Anterior cingulate cortex (tissue), 58 donors: ENCODE measurements at regions not wholly inside any gene's neighbourhood (a gene's known extent, or its start where the extent isn't known, plus 50 kb on each side); places are given as distances from the start of the nearest gene placed in this dataset.
"Not testable (repeated sequence)": the region's sequence is repeated elsewhere in the genome, so short reads cannot be mapped to it uniquely, and the experiment has no call there.

Experiments used
- DNase-seq, 58 donors: peaks; one replicate each; lab custom pipeline; 2025; lab: John Stamatoyannopoulos, UW

DNA sequence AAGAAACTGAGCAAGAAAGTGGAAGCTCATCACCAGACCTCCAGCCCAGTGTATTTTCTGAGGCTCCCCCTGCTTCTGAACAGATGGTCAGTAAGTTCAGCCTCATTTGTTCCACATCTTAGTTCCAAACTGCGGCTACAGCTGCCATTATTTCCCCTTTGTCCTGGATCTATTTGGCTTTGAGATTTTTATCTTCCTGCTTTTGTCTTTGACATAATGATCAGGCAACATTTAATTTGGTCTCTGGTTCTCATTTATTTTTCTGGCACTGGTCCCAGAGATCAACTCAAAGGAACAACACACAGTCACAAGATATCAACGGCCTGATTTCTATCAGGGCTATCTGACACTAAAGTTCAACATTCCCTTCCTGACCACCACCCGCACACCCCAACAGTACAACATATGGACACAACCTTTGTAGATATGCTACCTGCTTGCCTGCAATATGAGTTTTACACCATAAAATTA, 137.5 kb downstream of the FAM76B start:
- DNase-seq = no peak

DNA sequence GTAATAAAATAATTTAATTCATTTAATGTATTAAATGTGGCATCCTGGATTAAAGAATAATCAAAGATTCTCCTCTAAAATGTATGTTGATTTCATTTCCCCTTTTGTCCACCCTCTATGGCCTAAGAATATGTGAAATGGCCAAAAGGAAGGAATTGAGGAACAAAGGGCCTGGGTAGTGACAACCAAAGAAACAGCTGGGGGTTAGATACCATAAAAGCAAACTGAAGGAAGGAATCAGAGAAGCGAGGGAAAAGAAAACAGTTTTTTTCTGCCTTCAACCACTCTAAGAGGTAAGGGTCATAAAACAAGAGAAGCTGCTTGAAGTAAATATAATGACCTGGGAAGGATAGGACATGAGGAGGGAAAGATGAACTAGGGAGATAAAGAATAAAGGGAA, 139.3 kb downstream of the FAM76B start:
- DNase-seq = no peak

- DNase-seq = no peak
These were observed 141.7 kb downstream of the FAM76B start for GRCh38 chr11:95647871-95648270.

GRCh38 chr11:95647355-95647754, 142.2 kb downstream of the FAM76B start:
- DNase-seq = no peak

DNA sequence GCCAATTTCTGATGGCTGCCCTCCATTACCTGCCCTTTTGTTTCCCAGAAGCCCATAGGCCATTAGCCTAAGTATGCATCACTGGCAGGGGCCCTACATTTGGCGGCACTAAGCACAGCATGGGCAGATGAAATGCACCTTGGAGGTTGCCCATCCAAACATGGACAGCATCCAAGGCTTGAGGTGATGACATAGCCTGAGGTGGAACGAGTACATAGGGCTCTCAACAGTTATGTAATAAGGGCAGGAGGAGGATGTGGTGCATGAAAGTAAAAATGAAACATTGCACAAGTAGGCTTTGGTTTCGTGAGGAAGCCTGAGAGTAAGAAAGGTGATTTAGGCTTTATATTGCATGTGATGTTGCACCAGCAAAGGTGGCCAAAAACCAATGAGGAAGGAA, 148.1 kb downstream of the FAM76B start:
- DNase-seq = no peak

- no peak for DNase-seq
These were observed 151.1 kb downstream of the FAM76B start for GRCh38 chr11:95638501-95638900.

- peak in 1 of 58 donors; percentile 2 for DNase-seq
These were observed 164.2 kb downstream of the FAM76B start for GRCh38 chr11:95625164-95625900.

GRCh38 chr11:95616256-95616804, 173.3 kb downstream of the FAM76B start:
- DNase-seq = no peak

- no peak for DNase-seq
These were observed 177.8 kb downstream of the FAM76B start for GRCh38 chr11:95611827-95612226.

GRCh38 chr11:95610185-95610584, 179.4 kb downstream of the FAM76B start:
- not testable (repeated sequence) for DNase-seq

GRCh38 chr11:95608093-95608492, 181.5 kb downstream of the FAM76B start:
- no peak for DNase-seq

DNA sequence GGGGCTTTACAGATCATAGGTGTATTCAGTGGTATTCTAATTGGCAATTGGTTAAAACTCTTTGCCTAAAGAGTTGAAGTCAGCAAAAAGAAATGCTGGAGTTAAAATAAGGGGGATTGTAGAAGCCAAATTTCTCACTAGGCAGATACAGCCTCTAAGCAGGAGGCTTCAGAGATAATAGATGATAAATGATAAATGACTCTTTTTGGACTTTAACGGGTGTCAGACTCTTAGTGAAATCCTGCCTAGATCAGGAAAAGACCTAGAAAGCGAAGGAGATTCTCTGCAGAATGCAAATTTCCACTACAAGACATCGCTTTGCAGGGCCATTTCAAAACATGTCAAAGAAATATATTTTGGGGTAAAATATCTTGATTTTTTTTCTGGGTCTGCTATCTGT, 182.8 kb downstream of the FAM76B start:
- DNase-seq = no peak

GRCh38 chr11:95605271-95605940, 184.2 kb downstream of the FAM76B start:
- no peak for DNase-seq

DNA sequence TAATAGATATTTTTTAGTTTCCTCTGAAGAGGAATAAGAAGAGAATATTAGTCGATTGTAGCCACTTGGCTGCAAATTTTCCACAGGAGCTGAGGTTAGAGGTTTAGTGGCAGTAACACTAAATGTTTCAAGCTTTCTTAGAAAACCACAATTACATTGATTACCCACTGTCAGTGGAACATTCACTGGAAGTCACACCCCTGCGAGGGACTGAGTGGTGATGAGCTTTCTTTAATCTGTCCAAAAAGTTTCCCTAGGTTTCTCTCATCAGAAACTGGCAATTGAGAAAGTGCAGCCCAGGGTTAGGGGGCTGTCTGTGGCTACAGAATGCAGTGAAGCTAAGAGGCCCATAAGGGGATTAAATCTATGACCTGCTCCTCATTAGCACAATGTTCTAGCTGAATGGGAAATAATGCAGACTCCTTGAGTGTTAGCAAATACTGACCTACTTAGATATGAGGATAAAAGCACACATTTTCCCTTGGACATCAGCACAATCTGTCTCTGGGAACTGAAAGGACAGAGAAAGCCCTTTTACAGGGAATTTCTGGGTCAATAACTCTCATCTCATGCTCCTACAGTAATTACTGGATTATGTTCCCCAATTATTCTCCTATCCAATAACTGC, 189.5 kb downstream of the FAM76B start:
- no peak for DNase-seq

DNA sequence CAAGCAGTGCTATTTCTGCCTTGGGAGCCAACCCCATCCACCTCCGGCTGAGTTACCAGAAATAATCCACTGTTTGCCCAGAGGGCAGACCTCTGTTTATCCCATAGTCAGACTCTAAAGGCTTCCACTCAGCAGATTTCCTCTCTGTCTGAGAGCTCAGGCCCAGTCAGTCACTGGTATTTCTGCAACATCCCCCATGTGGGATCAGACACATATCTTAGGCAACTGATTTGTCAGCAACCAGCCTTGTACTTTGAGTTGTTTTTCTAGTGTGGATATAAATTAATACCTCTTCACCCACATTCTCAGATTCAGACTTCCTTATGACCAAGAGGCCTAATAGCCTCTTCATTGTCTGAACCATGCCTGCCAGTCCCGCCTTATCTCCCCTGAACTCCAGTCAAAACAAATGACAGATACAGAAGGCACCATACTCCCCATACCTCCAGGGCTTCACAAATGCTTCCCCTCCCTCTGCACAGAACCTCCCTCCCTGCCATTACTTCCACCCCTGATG, 193.6 kb downstream of the FAM76B start:
- no peak for DNase-seq

GRCh38 chr11:95595541-95595940, 194.0 kb downstream of the FAM76B start:
- DNase-seq = no peak

GRCh38 chr11:95593111-95593510, 196.5 kb downstream of the FAM76B start:
- DNase-seq = peak in 14 of 58 donors; percentile 2 to 54 (median 16)

DNA sequence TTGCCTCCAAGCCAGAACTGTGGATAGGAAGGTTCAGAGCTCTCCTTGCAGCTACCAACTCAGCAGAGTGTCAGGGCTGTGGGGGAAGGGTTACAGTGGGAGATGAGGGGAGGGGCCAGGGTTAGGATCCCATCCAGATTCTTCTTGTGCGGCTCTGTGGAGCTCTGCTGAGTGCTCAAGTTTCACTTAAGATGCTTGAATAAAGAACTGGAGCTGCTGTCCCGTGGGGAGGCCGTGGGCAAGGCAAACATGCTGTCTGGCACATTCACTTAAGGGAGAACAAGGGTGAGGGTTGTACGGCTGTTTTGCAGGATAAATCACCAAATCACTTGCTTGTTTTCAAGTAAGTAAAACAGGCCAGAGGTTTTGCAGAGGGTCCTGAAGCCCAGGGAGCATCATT, 197.1 kb downstream of the FAM76B start:
- peak in 2 of 58 donors; percentile 5 to 26 for DNase-seq

GRCh38 chr11:95589893-95590612, 199.5 kb downstream of the FAM76B start:
- DNase-seq = no peak

- no peak for DNase-seq
These were observed 200.8 kb downstream of the FAM76B start for GRCh38 chr11:95588821-95589220.
